ENCODE measurements at regions not wholly inside any gene's neighbourhood (a gene's known extent, or its start where the extent isn't known, plus 50 kb on each side); places are given as distances from the start of the nearest gene placed in this dataset.
"Not testable (repeated sequence)": the region's sequence is repeated elsewhere in the genome, so short reads cannot be mapped to it uniquely, and the experiment has no call there.

- no peak for ATAC-seq (ENCODE audit: low read depth in 2 of 2)
- Histone ChIP-seq H3K27me3 (ENCODE audit: control insufficient read depth, insufficient read depth, low read length) (no peaks in the 10 kb centered on the region), H3K9me3 (ENCODE audit: control insufficient read depth in 2 of 2, low read length in 2 of 2) (no peaks in the 10 kb centered on the region), H3K4me3 (ENCODE audit: low read depth, low read length) (no peak overlapping the region), H3K4me1 (ENCODE audit: control insufficient read depth, insufficient read depth, low read length, poor library complexity, severe bottlenecking) (no peaks in the 10 kb centered on the region), H3K36me3 (ENCODE audit: control insufficient read depth, insufficient read depth, low read length) (no peaks in the 10 kb centered on the region), H3K27ac (ENCODE audit: insufficient read depth, low read length, poor library complexity, severe bottlenecking) (no peak overlapping the region)
- Mint-ChIP-seq H3K27me3 (no peaks in the 10 kb centered on the region), H3K4me1 (no peaks in the 10 kb centered on the region), H3K9me3 (peaks cover 0 to 8% (median 4%) of the 10 kb centered on the region in 7 donors), H3K36me3 (no peaks in the 10 kb centered on the region), H3K27ac (no peak overlapping the region), H3K4me3 (no peak overlapping the region)
- no peak for DNase-seq
Measured at GRCh38 chr19:31880283-31880682, 465.1 kb upstream of the ZNF507 start.

- Mint-ChIP-seq H3K36me3 (no peaks in the 10 kb centered on the region), H3K4me1 (no peaks in the 10 kb centered on the region), H3K4me3 (no peak overlapping the region), H3K27me3 (peaks cover 4% of the 10 kb centered on the region), H3K27ac (no peak overlapping the region), H3K9me3 (peaks cover 0 to 5% (median 2%) of the 10 kb centered on the region in 7 donors)
- Histone ChIP-seq H3K27me3 (ENCODE audit: control insufficient read depth, insufficient read depth, low read length) (no peaks in the 10 kb centered on the region), H3K4me1 (ENCODE audit: control insufficient read depth, insufficient read depth, low read length, poor library complexity, severe bottlenecking) (no peaks in the 10 kb centered on the region), H3K27ac (ENCODE audit: insufficient read depth, low read length, poor library complexity, severe bottlenecking) (no peak overlapping the region), H3K36me3 (ENCODE audit: control insufficient read depth, insufficient read depth, low read length) (no peaks in the 10 kb centered on the region), H3K4me3 (ENCODE audit: low read depth, low read length) (no peak overlapping the region), H3K9me3 (ENCODE audit: control insufficient read depth in 2 of 2, low read length in 2 of 2) (no peaks in the 10 kb centered on the region)
- DNase-seq: no peak
- no peak for ATAC-seq (ENCODE audit: low read depth in 2 of 2)
Measured at GRCh38 chr19:31881988-31882387, 463.4 kb upstream of the ZNF507 start.

- H3K4me3 Mint-ChIP-seq: no peak overlapping the region
- no peak for ATAC-seq (ENCODE audit: low read depth in 2 of 2)
- Histone ChIP-seq H3K27me3 (ENCODE audit: control insufficient read depth, insufficient read depth, low read length) (no peaks in the 10 kb centered on the region), H3K4me1 (ENCODE audit: control insufficient read depth, insufficient read depth, low read length, poor library complexity, severe bottlenecking) (no peaks in the 10 kb centered on the region), H3K4me3 (ENCODE audit: low read depth, low read length) (no peak overlapping the region), H3K27ac (ENCODE audit: insufficient read depth, low read length, poor library complexity, severe bottlenecking) (no peak overlapping the region), H3K36me3 (ENCODE audit: control insufficient read depth, insufficient read depth, low read length) (no peaks in the 10 kb centered on the region), H3K9me3 (ENCODE audit: control insufficient read depth in 2 of 2, low read length in 2 of 2) (no peaks in the 10 kb centered on the region)
- no peak for DNase-seq
- no peaks in the 10 kb centered on the region for H3K4me1 Mint-ChIP-seq
- H3K27me3 Mint-ChIP-seq: peaks cover 9% of the 10 kb centered on the region
- H3K9me3 Mint-ChIP-seq: peaks cover 0 to 4% (median 2%) of the 10 kb centered on the region in 7 donors
- no peak overlapping the region for H3K27ac Mint-ChIP-seq
- H3K36me3 Mint-ChIP-seq: no peaks in the 10 kb centered on the region
Measured at GRCh38 chr19:31882709-31883108, 462.7 kb upstream of the ZNF507 start.

- no peaks in the 10 kb centered on the region for H3K9me3 ChIP-seq (ENCODE audit: control insufficient read depth in 2 of 2, low read length in 2 of 2)
- no peak overlapping the region for H3K4me3 Mint-ChIP-seq
- no peak for ATAC-seq (ENCODE audit: low read depth in 2 of 2)
- no peaks in the 10 kb centered on the region for H3K36me3 ChIP-seq (ENCODE audit: control insufficient read depth, insufficient read depth, low read length)
- H3K4me1 ChIP-seq (ENCODE audit: control insufficient read depth, insufficient read depth, low read length, poor library complexity, severe bottlenecking): no peaks in the 10 kb centered on the region
- DNase-seq: no peak
- peaks cover 0 to 4% (median 2%) of the 10 kb centered on the region in 7 donors for H3K9me3 Mint-ChIP-seq
- H3K4me3 ChIP-seq (ENCODE audit: low read depth, low read length): no peak overlapping the region
- no peaks in the 10 kb centered on the region for H3K36me3 Mint-ChIP-seq
- H3K4me1 Mint-ChIP-seq: no peaks in the 10 kb centered on the region
- H3K27ac ChIP-seq (ENCODE audit: insufficient read depth, low read length, poor library complexity, severe bottlenecking): no peak overlapping the region
- peaks cover 11% of the 10 kb centered on the region for H3K27me3 Mint-ChIP-seq
- H3K27me3 ChIP-seq (ENCODE audit: control insufficient read depth, insufficient read depth, low read length): no peaks in the 10 kb centered on the region
- H3K27ac Mint-ChIP-seq: no peak overlapping the region
Measured at GRCh38 chr19:31883296-31883990, 462.0 kb upstream of the ZNF507 start.

DNA sequence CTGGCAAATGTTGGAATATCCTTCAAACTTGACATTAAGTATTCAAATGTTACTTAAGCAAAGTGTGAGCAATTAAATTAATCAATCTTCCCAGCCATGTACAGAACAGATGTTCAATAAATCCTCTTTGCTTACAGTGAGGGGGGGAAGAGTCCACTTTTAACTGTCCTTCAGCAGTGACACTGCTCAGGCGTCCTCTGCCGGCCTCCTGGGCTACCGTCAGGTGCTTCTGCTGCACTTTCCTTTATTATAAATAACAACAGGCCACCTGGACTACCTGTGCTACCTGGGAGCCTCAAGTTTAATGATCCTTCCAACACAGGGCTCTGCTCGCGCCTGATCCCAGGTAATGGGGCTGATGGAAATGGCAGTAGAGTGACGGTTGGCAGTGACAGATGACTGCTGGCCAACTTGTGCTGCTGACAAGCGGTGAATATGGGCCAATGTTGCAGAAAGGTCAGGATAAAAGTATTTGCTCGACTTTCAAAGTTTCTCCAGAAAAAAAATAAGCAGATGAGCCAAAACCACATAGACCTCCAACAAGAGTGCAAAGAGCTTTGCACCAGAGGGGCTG is 460.0 kb upstream of the ZNF507 start:
- no peak for ATAC-seq (ENCODE audit: low read depth in 2 of 2)

DNA sequence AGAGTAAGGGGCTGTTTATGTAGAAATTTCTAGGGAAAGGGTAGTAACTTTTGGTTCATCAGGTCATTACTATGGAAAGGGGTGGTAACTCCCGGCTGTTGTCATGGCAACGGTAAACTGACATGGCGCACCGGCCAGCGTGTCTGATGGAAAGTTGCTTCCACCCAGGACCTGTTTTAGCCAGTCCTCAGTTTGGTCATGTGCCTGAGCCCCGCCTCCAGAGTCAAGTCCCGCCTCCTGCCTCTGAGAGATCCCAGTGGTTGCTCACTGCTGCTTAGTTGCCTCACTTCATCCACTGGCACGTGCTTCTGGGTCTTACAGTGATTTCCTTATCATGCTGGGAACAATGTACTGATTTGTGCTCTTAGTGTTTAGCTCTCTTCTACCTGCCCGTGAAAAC is 455.2 kb upstream of the ZNF507 start:
- no peak overlapping the region for H3K27ac Mint-ChIP-seq

More for the DNA sequence above, 460.0 kb upstream of the ZNF507 start:
- H3K27me3 ChIP-seq (ENCODE audit: control insufficient read depth, insufficient read depth, low read length): no peaks in the 10 kb centered on the region
- no peaks in the 10 kb centered on the region for H3K4me1 Mint-ChIP-seq
- peaks cover 11% of the 10 kb centered on the region for H3K27me3 Mint-ChIP-seq
- no peak overlapping the region for H3K27ac Mint-ChIP-seq
- H3K36me3 Mint-ChIP-seq: no peaks in the 10 kb centered on the region
- no peak for DNase-seq
- H3K27ac ChIP-seq (ENCODE audit: insufficient read depth, low read length, poor library complexity, severe bottlenecking): no peak overlapping the region
- H3K4me3 Mint-ChIP-seq: no peak overlapping the region
- no peaks in the 10 kb centered on the region for H3K9me3 ChIP-seq (ENCODE audit: control insufficient read depth in 2 of 2, low read length in 2 of 2)
- peaks cover 0 to 5% (median under 1%) of the 10 kb centered on the region in 7 donors for H3K9me3 Mint-ChIP-seq
- H3K36me3 ChIP-seq (ENCODE audit: control insufficient read depth, insufficient read depth, low read length): no peaks in the 10 kb centered on the region
- H3K4me1 ChIP-seq (ENCODE audit: control insufficient read depth, insufficient read depth, low read length, poor library complexity, severe bottlenecking): no peaks in the 10 kb centered on the region
- no peak overlapping the region for H3K4me3 ChIP-seq (ENCODE audit: low read depth, low read length)

DNA sequence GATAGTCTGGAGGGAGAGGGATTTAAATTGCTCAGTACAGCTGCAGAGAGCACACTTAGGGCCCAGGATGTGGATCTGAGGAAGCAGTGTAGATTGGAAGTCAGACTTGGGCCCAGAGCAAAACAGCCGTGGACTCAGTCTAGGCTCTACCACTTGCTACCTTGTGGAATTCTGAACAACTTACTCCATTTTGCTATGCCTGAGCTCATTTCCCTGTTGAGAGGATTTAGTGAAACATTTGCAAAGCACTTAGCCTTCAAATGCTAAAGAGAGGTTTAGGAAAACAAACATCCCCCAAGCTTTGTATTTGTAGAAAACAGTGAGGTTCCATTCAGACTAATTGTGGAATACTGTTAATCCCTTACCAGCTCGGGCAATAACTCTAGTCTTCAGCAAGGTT is 453.4 kb upstream of the ZNF507 start:
- H3K4me1 Mint-ChIP-seq: no peaks in the 10 kb centered on the region
- no peaks in the 10 kb centered on the region for H3K27me3 ChIP-seq (ENCODE audit: control insufficient read depth, insufficient read depth, low read length)
- H3K36me3 ChIP-seq (ENCODE audit: control insufficient read depth, insufficient read depth, low read length): no peaks in the 10 kb centered on the region
- peaks cover 0 to 14% (median 6%) of the 10 kb centered on the region in 7 donors for H3K9me3 Mint-ChIP-seq
- H3K27me3 Mint-ChIP-seq: peaks cover 7% of the 10 kb centered on the region
- no peak overlapping the region for H3K27ac ChIP-seq (ENCODE audit: insufficient read depth, low read length, poor library complexity, severe bottlenecking)
- H3K27ac Mint-ChIP-seq: no peak overlapping the region
- no peaks in the 10 kb centered on the region for H3K4me1 ChIP-seq (ENCODE audit: control insufficient read depth, insufficient read depth, low read length, poor library complexity, severe bottlenecking)
- H3K9me3 ChIP-seq (ENCODE audit: control insufficient read depth in 2 of 2, low read length in 2 of 2): peaks cover 0 to 1% of the 10 kb centered on the region in 2 experiments
- H3K4me3 ChIP-seq (ENCODE audit: low read depth, low read length): no peak overlapping the region
- no peaks in the 10 kb centered on the region for H3K36me3 Mint-ChIP-seq
- no peak for ATAC-seq (ENCODE audit: low read depth in 2 of 2)
- no peak for DNase-seq
- H3K4me3 Mint-ChIP-seq: no peak overlapping the region

More for the DNA sequence above, 455.2 kb upstream of the ZNF507 start:
- H3K4me3 Mint-ChIP-seq: no peak overlapping the region
- Histone ChIP-seq H3K27ac (ENCODE audit: insufficient read depth, low read length, poor library complexity, severe bottlenecking) (no peak overlapping the region), H3K36me3 (ENCODE audit: control insufficient read depth, insufficient read depth, low read length) (no peaks in the 10 kb centered on the region), H3K27me3 (ENCODE audit: control insufficient read depth, insufficient read depth, low read length) (no peaks in the 10 kb centered on the region), H3K4me1 (ENCODE audit: control insufficient read depth, insufficient read depth, low read length, poor library complexity, severe bottlenecking) (no peaks in the 10 kb centered on the region), H3K9me3 (ENCODE audit: control insufficient read depth in 2 of 2, low read length in 2 of 2) (peaks cover 0 to 1% of the 10 kb centered on the region in 2 experiments), H3K4me3 (ENCODE audit: low read depth, low read length) (no peak overlapping the region)
- H3K9me3 Mint-ChIP-seq: peaks cover 0 to 14% (median 6%) of the 10 kb centered on the region in 7 donors
- no peaks in the 10 kb centered on the region for H3K4me1 Mint-ChIP-seq
- no peaks in the 10 kb centered on the region for H3K36me3 Mint-ChIP-seq
- DNase-seq (no peak), ATAC-seq (ENCODE audit: low read depth in 2 of 2) (no peak)
- peaks cover 11% of the 10 kb centered on the region for H3K27me3 Mint-ChIP-seq

- not testable (repeated sequence) for H3K4me3 ChIP-seq (ENCODE audit: low read depth, low read length); H3K27ac ChIP-seq (ENCODE audit: insufficient read depth, low read length, poor library complexity, severe bottlenecking); H3K36me3 ChIP-seq (ENCODE audit: control insufficient read depth, insufficient read depth, low read length); H3K4me1 Mint-ChIP-seq; H3K4me3 Mint-ChIP-seq; H3K27ac Mint-ChIP-seq; H3K36me3 Mint-ChIP-seq; H3K9me3 ChIP-seq (ENCODE audit: control insufficient read depth in 2 of 2, low read length in 2 of 2); H3K27me3 ChIP-seq (ENCODE audit: control insufficient read depth, insufficient read depth, low read length); H3K27me3 Mint-ChIP-seq; ATAC-seq (ENCODE audit: low read depth in 2 of 2); DNase-seq; H3K4me1 ChIP-seq (ENCODE audit: control insufficient read depth, insufficient read depth, low read length, poor library complexity, severe bottlenecking)
- H3K9me3 Mint-ChIP-seq: peaks cover 0 to 14% (median 6%) of the 10 kb centered on the region in 7 donors
Measured at GRCh38 chr19:31893491-31893890, 451.9 kb upstream of the ZNF507 start.

All from CD4-positive, CD25-positive, alpha-beta regulatory T cell (primary cell).